HG02588 (cell line): ENCODE measurements at regions not wholly inside any gene's neighbourhood (a gene's known extent, or its start where the extent isn't known, plus 50 kb on each side); places are given as distances from the start of the nearest gene placed in this dataset.
"Not testable (repeated sequence)": the region's sequence is repeated elsewhere in the genome, so short reads cannot be mapped to it uniquely, and the experiment has no call there.

Experiments used
- ATAC-seq: cut with Tn5 transposase; IDR thresholded peaks from one replicate; pipeline ENCODE4 v1.9.1; 2021; ENCODE audit warnings: mild to moderate bottlenecking, moderate library complexity; ENCODE audit not compliant: unreplicated experiment

DNA sequence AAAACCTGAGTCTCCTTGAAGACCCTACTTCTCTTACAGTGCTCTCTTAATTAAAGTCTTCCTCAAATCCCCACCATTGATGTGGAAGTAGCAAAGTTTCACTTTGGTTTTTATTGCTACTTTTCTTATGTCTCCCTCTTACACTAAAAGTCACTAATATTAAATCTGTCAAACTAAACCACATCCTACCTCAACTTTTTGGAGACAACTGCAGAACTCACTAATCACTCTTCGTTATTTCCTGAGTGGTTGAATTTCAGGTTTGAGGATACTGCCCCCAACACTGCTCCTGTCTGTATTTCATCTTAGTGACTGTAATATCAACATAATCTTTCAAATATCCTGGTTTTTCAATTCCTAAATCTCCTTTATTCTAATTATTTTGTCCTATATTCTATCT lies 213.0 kb upstream of the PDE3A start:
- ATAC-seq: no peak

DNA sequence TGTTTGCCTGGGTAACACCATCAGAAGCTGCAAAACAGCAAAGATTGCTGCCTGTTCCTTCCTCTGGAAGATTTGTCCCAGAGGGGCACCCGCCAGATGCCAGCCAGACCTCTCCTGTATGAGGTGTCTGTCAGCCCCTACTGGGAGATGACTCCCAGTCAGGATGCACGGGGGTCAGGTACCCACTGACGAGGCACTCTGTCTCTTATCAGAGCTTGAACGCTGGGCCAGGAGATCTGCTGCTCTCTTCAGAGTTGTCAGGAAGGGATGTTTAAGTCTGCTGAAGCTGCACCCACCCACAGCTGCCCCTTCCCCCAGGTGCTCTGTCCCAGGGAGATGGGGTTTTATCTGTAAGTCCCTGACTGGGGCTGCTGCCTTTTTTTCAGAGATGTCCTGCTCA lies 207.4 kb upstream of the PDE3A start:
- ATAC-seq: not testable (repeated sequence)

DNA sequence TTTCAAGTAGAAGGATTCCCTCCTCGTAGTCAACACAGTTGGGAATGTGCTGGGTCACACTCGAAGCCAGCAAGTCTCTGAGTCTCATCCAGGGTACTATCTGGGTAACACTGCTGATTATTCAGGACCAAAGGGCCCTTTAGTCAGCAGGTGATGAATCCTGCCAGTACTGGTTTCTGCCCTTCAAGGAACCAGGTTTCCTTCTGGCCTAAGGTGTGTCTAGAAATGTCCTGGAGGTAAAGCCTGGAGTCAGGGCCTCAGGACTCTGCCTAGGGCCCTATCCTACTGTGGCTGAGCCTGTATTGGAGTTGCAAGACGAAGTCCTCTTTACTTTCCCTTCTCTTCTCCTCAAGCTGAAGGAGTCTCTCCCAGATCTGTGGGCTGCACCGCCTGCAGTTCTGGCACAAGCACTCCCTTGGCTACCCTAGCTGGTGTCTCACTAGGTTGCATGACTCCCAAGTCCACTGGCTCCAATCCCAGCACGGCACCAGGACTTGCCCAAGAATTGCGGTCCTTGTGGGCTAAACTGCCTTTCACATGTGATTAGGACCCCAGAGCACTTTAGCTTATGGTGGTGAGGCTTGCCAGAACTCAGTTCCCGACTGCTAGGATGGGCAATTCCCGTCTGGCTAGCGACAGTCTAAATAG lies 193.7 kb upstream of the PDE3A start:
- no peak for ATAC-seq

DNA sequence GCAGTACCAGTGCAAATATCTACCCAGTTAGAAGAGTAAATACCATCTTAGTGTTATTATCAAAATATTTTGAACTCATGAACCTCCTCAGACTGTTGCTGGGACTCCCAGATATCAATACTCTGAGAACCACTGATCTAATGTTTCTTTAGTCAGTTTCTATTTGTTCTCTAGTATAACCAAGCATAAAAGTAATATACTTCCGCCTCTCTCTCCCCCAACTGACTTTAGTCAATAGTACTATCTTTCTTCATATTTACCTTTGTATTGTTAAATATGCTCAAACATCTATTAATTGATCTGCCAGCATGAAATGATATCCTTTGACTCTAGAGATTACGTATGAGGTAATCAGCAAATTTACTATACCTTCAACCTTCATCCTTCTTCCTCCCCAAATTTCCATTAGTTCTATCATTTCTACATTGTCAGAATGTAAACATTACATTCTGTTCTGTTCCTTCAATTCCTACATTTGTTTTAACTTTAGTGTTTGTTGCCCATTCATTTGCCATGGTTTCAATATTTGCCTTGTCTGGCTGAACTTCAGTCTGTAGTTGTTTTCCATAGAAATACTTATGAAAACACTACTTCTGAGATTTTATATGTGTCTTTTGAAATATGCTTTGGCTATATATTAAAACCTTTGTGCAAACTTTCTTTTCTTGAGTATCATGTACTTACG lies 192.5 kb upstream of the PDE3A start:
- ATAC-seq: no peak

DNA sequence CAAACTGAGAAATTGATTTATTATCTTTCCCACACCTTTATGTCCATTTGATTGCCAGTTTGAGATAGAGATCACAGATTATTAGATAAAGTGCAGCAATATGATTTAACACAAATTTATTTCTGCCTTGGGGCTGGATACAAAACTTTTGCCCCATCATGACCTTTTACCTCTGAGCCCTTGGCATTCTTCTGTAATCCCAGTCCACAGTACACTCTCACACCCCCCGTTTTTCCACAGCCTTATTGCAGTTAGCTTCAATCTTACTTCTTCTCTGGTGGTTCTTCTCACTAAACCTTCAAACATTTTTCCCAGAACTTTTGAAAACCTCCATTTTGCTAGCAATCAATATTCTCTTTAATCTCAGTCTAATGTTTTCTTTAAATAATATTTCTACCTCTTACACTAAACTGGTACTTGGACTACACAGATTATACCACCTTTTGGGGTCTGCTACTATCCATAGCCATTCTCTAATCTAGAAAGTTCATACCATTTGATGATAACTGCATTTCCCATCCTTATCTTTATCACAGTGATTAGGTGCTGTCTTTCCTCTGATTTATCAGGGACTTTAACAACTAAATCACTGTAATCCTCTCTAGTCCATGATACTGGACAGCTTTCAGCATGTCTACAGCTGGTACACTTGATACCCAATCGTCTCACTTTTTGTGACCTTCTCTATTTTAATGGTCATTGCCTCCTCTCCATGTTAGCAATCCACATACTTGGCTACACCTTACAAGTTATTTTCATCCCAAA lies 186.7 kb upstream of the PDE3A start:
- ATAC-seq: no peak

DNA sequence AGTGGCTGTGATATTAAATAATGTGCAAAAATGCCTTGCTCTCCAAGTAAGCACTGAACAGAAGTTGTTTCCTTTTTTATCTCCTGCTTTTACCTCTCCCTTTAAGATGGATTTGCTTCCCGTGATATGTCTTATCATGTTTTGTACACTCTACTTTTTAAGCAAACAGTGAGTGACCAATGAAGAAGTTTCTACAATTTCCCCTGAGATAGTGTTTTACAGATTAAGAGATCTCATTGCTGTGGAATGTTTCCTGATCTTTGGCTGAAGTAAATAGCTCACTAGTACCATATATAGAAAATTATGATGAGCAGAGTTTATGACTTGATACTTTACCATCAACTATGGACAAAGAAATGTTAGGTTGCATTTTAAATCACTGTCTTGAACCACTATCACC lies 184.8 kb upstream of the PDE3A start:
- no peak for ATAC-seq

DNA sequence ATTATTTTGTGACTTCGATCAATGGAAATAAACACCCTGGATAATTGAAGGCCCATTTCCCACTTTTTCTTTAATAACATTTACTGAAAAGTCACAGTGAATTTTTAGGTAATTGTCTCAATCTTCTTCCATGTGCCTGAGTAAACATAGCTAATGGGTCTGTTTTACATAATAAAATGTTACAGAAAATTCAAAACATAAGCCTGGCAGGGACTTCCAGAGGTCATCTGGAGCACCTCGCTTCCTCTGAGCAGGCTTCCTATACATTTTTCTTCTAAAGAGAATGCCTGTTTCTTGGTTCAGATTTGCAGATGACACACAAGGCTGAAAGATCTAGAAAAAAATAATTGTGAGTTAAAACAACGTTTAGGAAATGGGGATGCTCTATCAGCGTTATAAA lies 183.8 kb upstream of the PDE3A start:
- ATAC-seq: no peak

DNA sequence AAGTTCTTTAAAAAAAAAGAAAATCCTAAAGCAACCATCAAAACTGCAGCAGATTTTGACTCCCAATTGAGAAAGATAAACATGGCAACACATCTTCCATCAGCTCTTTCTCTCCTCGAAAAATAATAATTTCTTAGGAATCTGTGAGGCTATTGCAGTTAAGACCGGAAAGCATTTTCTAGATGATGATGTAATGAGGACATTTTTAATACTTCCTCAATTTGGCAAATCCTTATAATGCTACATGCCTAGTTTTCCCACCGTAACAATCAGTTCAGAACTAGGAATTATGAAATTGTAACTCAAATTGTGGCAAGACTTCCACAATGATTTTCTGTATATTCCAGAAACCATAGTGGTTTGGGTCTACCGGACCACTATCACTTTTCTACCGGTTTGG lies 180.9 kb upstream of the PDE3A start:
- no peak for ATAC-seq

DNA sequence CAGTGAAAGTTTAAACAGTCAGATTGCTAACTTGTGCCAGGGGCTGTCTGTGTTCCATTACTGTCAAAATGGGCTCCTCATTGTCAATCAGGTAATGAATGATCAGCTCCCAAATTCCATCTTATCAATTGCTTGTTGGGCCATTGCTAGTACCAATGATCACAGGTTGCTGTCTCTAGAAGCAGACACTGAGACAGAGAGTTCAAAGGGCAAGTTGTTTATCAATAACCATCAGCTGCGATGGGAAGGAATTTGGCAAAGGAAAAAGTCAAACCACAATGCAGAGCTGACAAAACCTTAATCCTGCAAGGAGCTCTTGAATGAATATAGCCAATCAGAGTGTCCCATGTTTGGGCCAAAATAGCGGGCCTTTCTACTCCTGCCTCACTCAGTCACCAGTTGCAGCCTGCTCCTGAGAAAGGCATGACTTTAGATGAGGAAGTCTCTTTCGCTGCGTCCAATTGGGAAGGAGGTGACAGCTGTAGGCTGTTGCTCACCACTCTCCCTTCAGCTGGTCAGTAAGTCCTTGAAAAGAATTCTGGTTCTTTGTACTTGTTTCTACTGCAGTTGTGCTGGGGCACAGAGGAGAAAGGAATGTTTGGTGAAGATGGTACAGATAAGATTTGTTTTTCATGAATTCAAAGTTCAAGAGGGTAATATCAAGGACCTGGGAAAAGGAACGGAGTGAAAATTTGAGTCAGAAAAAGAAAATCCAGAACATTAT lies 179.2 kb upstream of the PDE3A start:
- ATAC-seq: no peak

DNA sequence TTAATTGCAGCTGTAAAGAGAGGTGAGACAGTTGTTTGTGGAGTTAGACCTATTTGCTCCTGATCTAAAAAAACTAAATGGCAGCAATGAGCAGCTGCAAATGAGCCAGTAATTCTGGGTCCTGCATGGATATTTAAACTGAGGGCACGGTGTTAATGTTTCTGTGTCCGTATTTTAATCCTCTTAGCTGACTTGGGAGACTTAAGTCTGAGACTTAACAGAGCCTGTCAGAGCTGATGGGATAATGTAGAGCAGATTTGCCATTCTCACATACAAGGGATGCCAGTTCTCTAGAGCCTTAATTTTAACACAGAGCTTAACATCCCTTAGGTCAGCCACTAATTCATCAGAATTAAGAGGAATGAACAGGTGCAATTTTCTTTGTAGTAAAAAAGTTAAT lies 178.6 kb upstream of the PDE3A start:
- ATAC-seq: no peak

DNA sequence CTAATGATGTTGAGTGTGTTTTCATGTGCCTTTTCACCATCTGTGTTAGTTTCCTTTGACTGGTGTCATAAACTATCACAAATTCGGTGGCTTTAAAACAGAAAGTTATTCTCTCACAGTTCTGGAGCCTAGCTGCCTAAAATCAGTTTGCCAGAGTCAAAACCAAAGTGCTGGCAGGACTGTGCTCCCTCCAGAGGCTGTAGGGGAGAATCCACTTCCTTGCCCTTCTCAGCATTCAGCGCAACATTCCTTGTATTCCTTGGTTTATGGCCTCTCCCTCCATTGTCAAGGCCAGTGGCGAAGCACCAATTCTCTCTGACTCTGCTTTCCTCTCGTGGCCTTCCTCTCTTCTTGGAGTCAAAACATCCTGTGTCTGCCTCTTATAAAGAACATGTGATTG lies 174.2 kb upstream of the PDE3A start:
- ATAC-seq: no peak

DNA sequence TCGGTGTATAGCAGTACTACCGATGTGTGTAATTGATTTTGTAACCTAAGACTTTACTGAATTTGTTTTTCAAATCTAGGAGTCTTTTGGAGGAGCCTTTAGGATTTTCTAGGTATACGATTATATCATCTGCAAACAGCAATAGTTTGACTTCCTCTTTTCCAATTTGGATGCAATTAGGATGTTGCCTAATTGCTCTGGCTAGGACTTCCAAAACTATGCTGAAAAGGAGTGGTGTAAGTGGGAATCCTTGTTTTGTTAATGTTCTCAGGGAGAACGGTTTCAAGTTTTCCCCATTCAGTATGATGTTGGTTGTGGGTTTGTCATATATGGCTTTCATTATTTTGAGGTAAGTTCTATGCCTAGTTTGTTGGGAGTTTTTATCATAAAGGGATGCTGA lies 171.6 kb upstream of the PDE3A start:
- ATAC-seq: no peak

DNA sequence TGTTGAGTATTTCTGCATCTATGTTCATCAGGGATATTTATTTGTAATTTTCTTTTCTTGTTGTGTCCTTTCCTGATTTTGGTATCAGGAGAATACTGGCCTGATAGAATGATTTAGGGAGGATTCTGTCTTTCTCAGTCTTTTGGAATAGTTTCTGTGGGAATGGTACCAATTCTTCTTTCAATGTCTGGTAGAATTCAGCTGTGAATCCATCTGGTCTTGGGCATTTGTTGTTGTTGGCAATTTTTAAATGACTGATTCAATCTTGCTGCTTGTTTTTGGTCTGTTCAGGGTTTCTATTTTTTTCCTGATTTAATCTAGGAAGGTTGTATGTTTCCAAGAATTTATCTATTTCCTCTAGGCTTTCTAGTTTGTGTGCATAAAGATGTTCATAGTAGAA lies 170.9 kb upstream of the PDE3A start:
- no peak for ATAC-seq

DNA sequence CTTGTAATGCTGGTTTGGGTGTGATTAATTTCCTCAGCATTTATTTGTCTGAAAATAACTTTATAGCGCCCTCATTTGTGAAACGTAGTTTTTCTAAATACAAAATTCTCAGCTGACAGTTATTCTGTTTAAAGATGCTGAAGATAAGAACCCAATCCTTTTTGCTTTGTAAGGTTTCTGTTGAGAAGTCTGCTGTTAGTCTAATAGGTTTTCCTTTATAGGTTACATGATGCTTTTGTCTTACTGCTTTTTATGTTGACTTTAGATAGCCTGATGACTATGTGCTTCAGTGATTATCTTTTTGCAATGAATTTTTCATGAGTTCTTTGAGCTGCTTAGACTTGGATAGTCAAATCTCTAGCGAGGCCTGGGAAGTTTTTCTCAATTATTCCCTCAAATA lies 168.6 kb upstream of the PDE3A start:
- ATAC-seq: no peak

DNA sequence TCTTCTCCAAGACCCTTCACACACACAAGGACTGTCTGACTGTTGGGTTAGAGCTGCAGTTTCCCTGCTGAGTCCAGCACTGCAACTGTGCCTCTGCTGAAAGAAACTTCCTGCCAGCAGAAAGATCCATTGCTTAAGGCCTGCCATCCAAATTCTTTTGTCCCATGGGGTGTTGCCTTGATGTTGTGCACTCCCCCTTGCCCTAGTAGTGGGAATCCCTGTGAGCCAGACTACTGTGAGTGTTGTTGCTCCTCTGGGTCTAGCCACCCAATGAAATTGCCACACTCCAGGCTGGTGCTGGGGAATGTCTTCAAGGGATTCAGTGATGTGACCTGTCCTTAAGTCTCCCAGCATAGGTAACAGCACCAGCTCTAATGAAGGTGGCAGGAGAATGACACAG lies 166.6 kb upstream of the PDE3A start:
- ATAC-seq: no peak

DNA sequence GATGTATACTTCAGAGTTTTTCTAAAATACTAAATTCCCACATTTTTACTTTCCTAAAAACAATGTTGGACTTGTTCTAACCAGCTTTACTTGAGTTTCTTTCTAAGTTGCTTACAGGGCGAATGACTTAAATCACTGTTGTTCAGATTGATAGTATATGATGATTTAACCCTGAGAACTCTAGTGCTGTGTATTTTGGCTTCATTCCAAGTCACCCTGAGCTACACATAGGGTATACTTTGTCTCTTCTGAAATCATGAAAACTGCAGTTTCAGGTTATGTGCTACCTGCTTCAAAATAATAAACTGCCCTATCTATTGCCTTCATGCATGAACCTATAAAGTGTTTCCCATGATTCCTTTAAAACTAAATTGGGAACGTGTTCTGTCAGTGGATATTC lies 162.5 kb upstream of the PDE3A start:
- no peak for ATAC-seq

DNA sequence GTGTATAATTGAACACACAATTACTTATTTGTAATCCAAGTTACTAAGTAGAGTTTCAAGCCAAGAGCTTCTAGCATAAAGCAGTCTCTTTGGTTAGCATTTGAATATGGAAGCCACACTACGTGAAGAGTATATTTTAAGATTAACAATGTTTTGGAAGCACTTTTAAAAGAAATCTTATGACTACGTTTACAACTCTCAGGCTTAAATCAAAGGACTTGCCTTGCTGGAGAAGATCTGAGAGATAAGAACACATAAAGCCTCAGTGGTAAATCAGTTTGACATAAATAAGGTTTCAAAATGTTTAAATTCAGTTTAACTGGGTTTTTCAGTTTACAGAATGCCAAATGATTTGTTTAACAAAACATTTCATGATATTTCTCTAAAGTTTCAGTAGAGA lies 161.9 kb upstream of the PDE3A start:
- ATAC-seq: no peak

DNA sequence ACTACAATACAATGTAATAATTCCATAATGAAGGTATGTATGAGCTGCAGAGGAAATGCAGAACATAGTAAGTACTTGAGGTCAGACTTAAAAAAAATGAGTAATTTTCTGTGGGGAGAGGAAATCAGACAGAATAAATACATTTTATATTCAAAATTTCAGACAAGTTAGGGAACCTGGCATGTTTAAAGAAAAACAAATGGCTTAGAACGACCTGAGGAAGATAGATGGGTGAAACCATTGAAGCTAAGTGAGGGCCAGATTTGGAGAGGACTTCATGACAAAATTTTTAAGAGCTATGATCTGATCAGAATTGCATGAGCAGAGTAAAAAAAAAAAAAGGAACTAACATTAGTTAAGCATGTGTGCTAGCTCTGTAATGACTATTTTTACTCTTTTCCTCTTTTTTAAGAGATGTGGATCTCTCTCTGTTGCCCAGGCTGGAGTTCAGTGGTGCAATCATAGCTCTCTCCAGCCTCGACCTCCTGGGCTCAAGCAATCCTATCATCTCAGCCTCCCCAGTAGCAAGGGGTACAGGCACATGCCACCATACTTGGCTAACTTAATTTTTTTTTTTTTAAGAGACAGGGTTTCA lies 157.6 kb upstream of the PDE3A start:
- ATAC-seq: no peak

DNA sequence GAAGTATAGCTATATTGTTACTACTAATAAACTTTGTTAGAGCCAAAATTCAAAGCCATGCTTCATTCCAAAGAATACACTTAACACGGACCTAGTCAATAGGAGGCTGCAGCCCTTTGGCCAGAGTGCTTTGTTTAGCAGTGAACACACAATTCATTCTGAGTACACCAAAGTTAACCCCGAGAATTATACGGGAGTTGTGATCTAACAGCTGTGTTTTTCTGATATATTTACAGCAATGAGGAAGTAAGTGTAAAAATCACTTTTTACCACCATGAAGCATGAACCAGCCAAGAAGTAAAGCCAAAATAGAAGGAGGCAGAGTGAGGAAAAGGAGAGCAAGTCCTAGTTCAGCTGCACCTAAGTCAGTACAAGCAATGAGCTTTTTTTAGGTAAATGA lies 156.8 kb upstream of the PDE3A start:
- no peak for ATAC-seq

DNA sequence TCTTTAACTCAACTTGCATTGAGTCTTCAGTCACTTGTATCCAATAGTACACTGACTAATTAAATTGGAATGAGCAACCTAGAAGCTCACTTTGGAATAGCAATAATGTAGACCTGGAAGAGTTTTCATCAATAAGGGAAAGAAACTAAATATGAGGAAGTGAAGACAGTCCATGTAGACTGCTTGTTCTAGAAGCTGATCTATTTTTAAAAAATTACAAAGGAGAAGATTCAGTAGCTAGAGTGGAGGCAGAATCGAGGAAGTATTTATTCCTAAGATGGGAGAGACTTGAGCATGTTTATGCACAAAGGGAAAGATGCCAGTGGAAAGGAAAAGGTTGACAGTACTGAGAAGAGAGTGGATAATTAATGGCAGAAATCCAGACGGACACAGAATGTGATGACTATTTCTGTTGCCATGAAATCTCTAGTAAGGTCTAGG lies 156.3 kb upstream of the PDE3A start:
- no peak for ATAC-seq
